K562 (cell line): ENCODE measurements at regions not wholly inside any gene's neighbourhood (a gene's known extent, or its start where the extent isn't known, plus 50 kb on each side); places are given as distances from the start of the nearest gene placed in this dataset.

Source experiments
- ATAC-seq: fragments of 200-7000 bp; cut with Tn5 transposase; 3 replicates; pipeline ENCODE4 v1.9.1; 2020; ENCODE audit warnings: moderate library complexity
- BruUV-seq: library from RNA; stranded (reverse); fragments of 400-500 nt; replicated peaks from 2 replicates; lab custom pipeline; 2021; lab: Mats Ljungman, UMichigan
- CTCF ChIA-PET: fragments of 300-600 bp; formaldehyde crosslinking; extraction: SDS; loops from one replicate; lab custom pipeline; 2021; ENCODE audit warnings: low intra/inter-chr PET ratio; lab: Yijun Ruan, JAX
- POLR2A ChIA-PET: fragments of 300-600, 350-650 bp; sonication (Branson Sonifier 250); formaldehyde crosslinking; extraction: SDS; loops from one replicate; lab custom pipeline; 2021; ENCODE audit warnings: antibody characterized with exemption, inconsistent platforms; lab: Yijun Ruan, JAX
- DNase-seq, 4 experiments: peaks; one replicate each; pipeline versions ENCODE4 v3.0.0 to v3.0.0-alpha.2; 2011 to 2018; ENCODE audit warnings: low spot score in 3 of 4, mixed read lengths in 3 of 4; ENCODE audit errors: extremely low read depth in 1 of 4
- FAIRE-seq: peaks from 2 replicates; lab custom pipeline; 2011; peaks lifted over from hg19 to GRCh38; lab: Jason Lieb, UNC
- H2AFZ ChIP-seq: 2 replicates; pipeline ENCODE4 v1.6.0; 2011; ENCODE audit warnings: low read depth, low read length, control low read depth, inconsistent platforms
- H3K27ac ChIP-seq: fragments of 200-600 bp; 3 replicates; pipeline ENCODE4 v1.8.0; 2011; ENCODE audit warnings: low read depth, mild to moderate bottlenecking, control low read depth, inconsistent platforms, low read length, moderate library complexity, mixed read lengths; ENCODE audit errors: extremely low read depth
- H3K27me3 ChIP-seq, 2 experiments: fragments of 300-600 bp in 1 of 2; 2 replicates in 1 of 2; 3 replicates in 1 of 2; pipeline versions ENCODE4 v1.6.0 to v1.8.0; 2011; ENCODE audit warnings: inconsistent platforms in 2 of 2, low read length in 2 of 2, mild to moderate bottlenecking in 1 of 2, mixed read lengths in 1 of 2, moderate library complexity in 1 of 2; ENCODE audit not compliant: control insufficient read depth in 2 of 2, insufficient read depth in 2 of 2
- H3K36me3 ChIP-seq: fragments of 300-600 bp; 3 replicates; pipeline ENCODE4 v1.8.0; 2011; ENCODE audit warnings: mild to moderate bottlenecking, low read length, inconsistent platforms; ENCODE audit not compliant: control insufficient read depth, insufficient read depth
- H3K4me1 ChIP-seq, 2 experiments: fragments of 200-600 bp in 1 of 2; replicated peaks in 1 of 2; 2 replicates in 1 of 2; 3 replicates in 1 of 2; pipeline versions ENCODE4 v1.5.1 to v1.8.0; 2011; ENCODE audit warnings: inconsistent platforms in 2 of 2, low read length in 2 of 2, mild to moderate bottlenecking in 1 of 2, mixed read lengths in 1 of 2, moderate library complexity in 1 of 2; ENCODE audit not compliant: control insufficient read depth in 2 of 2, insufficient read depth in 2 of 2
- H3K4me2 ChIP-seq: 2 replicates; pipeline ENCODE4 v1.6.1; 2011; ENCODE audit warnings: low read length, control low read depth, inconsistent platforms, mixed read lengths; ENCODE audit not compliant: insufficient read depth
- H3K4me3 ChIP-seq: fragments of 200-600 bp; sonication (generic), shearing (Covaris generic); 2 replicates; pipeline ENCODE4 v1.5.1; 2016; ENCODE audit warnings: control low read depth, inconsistent platforms
- H3K79me2 ChIP-seq: fragments of 200-600 bp; 3 replicates; pipeline ENCODE4 v1.8.0; 2011; ENCODE audit warnings: low read length, inconsistent platforms; ENCODE audit not compliant: control insufficient read depth, insufficient read depth
- H3K9ac ChIP-seq, 2 experiments: 2 replicates each; pipeline versions ENCODE4 v1.6.0 to v1.6.1; 2011; ENCODE audit warnings: low read depth in 2 of 2, low read length in 2 of 2, control low read depth in 1 of 2, inconsistent platforms in 1 of 2, mild to moderate bottlenecking in 1 of 2, mixed read lengths in 1 of 2; ENCODE audit not compliant: insufficient read depth in 1 of 2
- H3K9me1 ChIP-seq: one replicate; pipeline ENCODE4 v1.6.0; 2011; ENCODE audit warnings: inconsistent platforms, mild to moderate bottlenecking, low read length, moderate library complexity; ENCODE audit not compliant: control insufficient read depth, insufficient read depth
- H3K9me3 ChIP-seq: replicated peaks from 2 replicates; pipeline ENCODE4 v1.5.1; 2011; ENCODE audit warnings: low read depth, low read length, inconsistent platforms; ENCODE audit not compliant: control insufficient read depth, insufficient read depth
- H4K20me1 ChIP-seq: replicated peaks from 2 replicates; pipeline ENCODE4 v1.6.1; 2011; ENCODE audit warnings: low read length, inconsistent platforms, mixed read lengths; ENCODE audit not compliant: control insufficient read depth, insufficient read depth
- NBN ChIP-seq: fragments of 450-650 bp; IDR thresholded peaks from 2 replicates; pipeline ENCODE4 v1.6.1; 2016; ENCODE audit warnings: low read depth, mild to moderate bottlenecking
- PHF21A ChIP-seq: fragments of 450-650 bp; IDR thresholded peaks from 2 replicates; pipeline ENCODE4 v1.6.1; 2017; ENCODE audit warnings: low read depth, borderline replicate concordance
- SMARCA5 ChIP-seq: fragments of 450-650 bp; IDR thresholded peaks from 2 replicates; pipeline ENCODE4 v1.6.1; 2016
- SRSF9 ChIP-seq: fragments of 200-400 bp; formaldehyde crosslinking; IDR thresholded peaks from 2 replicates; pipeline ENCODE4 v1.6.1; 2017; ENCODE audit warnings: low read depth, low read length, borderline replicate concordance
- TAF9B ChIP-seq: fragments of 450-650 bp; IDR thresholded peaks from 2 replicates; pipeline ENCODE4 v1.6.1; 2018; ENCODE audit warnings: mild to moderate bottlenecking; ENCODE audit not compliant: partially characterized antibody
- ZBTB12 ChIP-seq: fragments of 250-450 bp; sonication (Bioruptor Pico); IDR thresholded peaks from 2 replicates; pipeline ENCODE4 v1.4.0; 2020
- ZHX1 ChIP-seq: fragments of 150-350 bp; conservative IDR thresholded peaks from 2 replicates; pipeline ENCODE4 v1.6.1; 2014; ENCODE audit warnings: low read length
- ZNF143 ChIP-seq: sonication (generic); formaldehyde crosslinking; IDR thresholded peaks from 2 replicates; pipeline ENCODE4 v1.9.0; 2022; ENCODE audit warnings: mild to moderate bottlenecking, missing genetic modification reagents
- ZNF75A ChIP-seq: fragments of 450-650 bp; formaldehyde crosslinking; IDR thresholded peaks from 2 replicates; pipeline ENCODE4 v1.4.0; 2020; ENCODE audit warnings: mild to moderate bottlenecking
- WGBS: fragments of 100-300 bp; shearing (Covaris generic); methylation state at CpG from one replicate; pipeline ENCODE4 v1.1.6; 2016; ENCODE audit warnings: low coverage, mixed read lengths; ENCODE audit not compliant: insufficient coverage; ENCODE audit errors: missing lambda C conversion rate; 5-methylcytosine and 5-hydroxymethylcytosine counted together
- in situ Hi-C: fragments of 300-500 bp; cut with MboI; formaldehyde crosslinking; loops from 4 replicates; pipeline ENCODE4 v1.15.0; 2018; ENCODE audit warnings: inconsistent platforms, mixed read lengths
- intact Hi-C: fragments of 100-400 bp; cut with micrococcal nuclease; formaldehyde crosslinking; loops from 2 replicates; pipeline ENCODE4 v1.14.2; 2022
- TF ChIP-seq, protein P1 (sequence below): sonication (generic); formaldehyde crosslinking; IDR thresholded peaks from 2 replicates; pipeline ENCODE4 v1.8.0; 2022; ENCODE audit warnings: mild to moderate bottlenecking, missing genetic modification reagents
- TF ChIP-seq, protein P2 (sequence below), 3 experiments: fragments of 200-800 bp in 1 of 3; sonication (Bioruptor generic) in 1 of 3; sonication (generic) in 1 of 3; formaldehyde crosslinking in 1 of 3; IDR thresholded peaks; 2 replicates each; pipeline versions ENCODE4 v1.6.1 to v1.8.0; 2016 to 2022; ENCODE audit warnings: mild to moderate bottlenecking in 2 of 3, missing compliant biosample characterization in 2 of 3, missing genetic modification characterization in 2 of 3, missing genetic modification reagents in 1 of 3

- TF ChIP-seq, protein P1, sequence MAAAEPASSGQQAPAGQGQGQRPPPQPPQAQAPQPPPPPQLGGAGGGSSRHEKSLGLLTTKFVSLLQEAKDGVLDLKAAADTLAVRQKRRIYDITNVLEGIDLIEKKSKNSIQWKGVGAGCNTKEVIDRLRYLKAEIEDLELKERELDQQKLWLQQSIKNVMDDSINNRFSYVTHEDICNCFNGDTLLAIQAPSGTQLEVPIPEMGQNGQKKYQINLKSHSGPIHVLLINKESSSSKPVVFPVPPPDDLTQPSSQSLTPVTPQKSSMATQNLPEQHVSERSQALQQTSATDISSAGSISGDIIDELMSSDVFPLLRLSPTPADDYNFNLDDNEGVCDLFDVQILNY (CRISPR knock-in tag), result no peak
- TF ChIP-seq SMARCA5 (no peak), ZHX1 (no peak), ZNF143 (CRISPR knock-in tag) (no peak), NBN (no peak)
- TF ChIP-seq, all 486 proteins: peak for 0
Measured at GRCh38 chr4:18934197-18934596, 912.6 kb upstream of the LCORL start (continued).

- no peaks in the 10 kb centered on the region for H3K4me1 ChIP-seq
- intact Hi-C loops (no loop called here), in situ Hi-C loops (no loop called here)
- H3K4me3 ChIP-seq, result no peak overlapping the region
- FAIRE-seq (no peak), DNase-seq (no peak), ATAC-seq (no peak)
- H3K27me3 ChIP-seq, result no peaks in the 10 kb centered on the region
- ChIA-PET POLR2A (no interaction called here), CTCF (no interaction called here)
- no peak overlapping the region for H2AFZ ChIP-seq
- 0% methylated on average over 1 of the region's 1 CpG for WGBS
- no peak overlapping the region for H3K27ac ChIP-seq
- no peaks in the 10 kb centered on the region for H4K20me1 ChIP-seq
- H3K9ac ChIP-seq, result no peak overlapping the region
- H3K9me1 ChIP-seq, result no peaks in the 10 kb centered on the region
- TF ChIP-seq PHF21A (no peak), ZNF75A (CRISPR knock-in tag) (no peak), ZBTB12 (no peak), SRSF9 (no peak), TAF9B (no peak)
- TF ChIP-seq, protein P2, sequence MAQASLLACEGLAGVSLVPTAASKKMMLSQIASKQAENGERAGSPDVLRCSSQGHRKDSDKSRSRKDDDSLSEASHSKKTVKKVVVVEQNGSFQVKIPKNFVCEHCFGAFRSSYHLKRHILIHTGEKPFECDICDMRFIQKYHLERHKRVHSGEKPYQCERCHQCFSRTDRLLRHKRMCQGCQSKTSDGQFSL (CRISPR knock-in tag; IDR thresholded peaks at IDR 0.05), result no peak
- TF ChIP-seq, protein P2 (tag; IDR thresholded peaks at IDR 0.05), result no peak
- no peaks in the 10 kb centered on the region for H3K36me3 ChIP-seq
- H3K79me2 ChIP-seq, result no peaks in the 10 kb centered on the region
- H3K9me3 ChIP-seq, result no peaks in the 10 kb centered on the region
- no peak overlapping the region for H3K4me2 ChIP-seq
- BruUV-seq, result no TSS peak
Measured at GRCh38 chr4:18932730-18933339, 911.3 kb upstream of the LCORL start.
